GM18520 (cell line): ENCODE measurements at regions not wholly inside any gene's neighbourhood (a gene's known extent, or its start where the extent isn't known, plus 50 kb on each side); places are given as distances from the start of the nearest gene placed in this dataset.
A peak's percentile ranks its signal among the peaks of the same experiment; 100 is the strongest.
"Not testable (repeated sequence)": the region's sequence is repeated elsewhere in the genome, so short reads cannot be mapped to it uniquely, and the experiment has no call there.

Experiments
- ATAC-seq: cut with Tn5 transposase; IDR thresholded peaks from one replicate; pipeline ENCODE4 v1.9.1; 2021; ENCODE audit not compliant: unreplicated experiment

DNA sequence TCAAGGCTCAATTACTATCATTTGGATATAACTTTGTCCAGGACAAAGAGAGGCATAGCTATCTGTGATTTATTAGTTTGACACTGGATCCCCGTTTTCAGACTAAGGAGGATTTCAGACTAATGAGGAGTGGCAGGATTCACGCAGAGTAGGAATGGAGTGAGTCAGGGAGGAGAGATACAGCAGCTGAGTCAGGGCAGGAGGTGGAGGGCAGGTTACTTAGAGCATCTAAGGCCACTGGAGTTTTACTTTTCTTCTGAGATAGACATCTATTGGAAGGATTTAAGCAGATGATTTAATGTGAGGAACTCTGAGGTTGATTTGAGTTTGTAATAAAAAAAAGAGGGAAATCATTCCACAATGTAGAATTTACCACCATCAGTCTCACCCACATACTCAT lies 110.6 kb downstream of the RPIA start:
- not testable (repeated sequence) for ATAC-seq

DNA sequence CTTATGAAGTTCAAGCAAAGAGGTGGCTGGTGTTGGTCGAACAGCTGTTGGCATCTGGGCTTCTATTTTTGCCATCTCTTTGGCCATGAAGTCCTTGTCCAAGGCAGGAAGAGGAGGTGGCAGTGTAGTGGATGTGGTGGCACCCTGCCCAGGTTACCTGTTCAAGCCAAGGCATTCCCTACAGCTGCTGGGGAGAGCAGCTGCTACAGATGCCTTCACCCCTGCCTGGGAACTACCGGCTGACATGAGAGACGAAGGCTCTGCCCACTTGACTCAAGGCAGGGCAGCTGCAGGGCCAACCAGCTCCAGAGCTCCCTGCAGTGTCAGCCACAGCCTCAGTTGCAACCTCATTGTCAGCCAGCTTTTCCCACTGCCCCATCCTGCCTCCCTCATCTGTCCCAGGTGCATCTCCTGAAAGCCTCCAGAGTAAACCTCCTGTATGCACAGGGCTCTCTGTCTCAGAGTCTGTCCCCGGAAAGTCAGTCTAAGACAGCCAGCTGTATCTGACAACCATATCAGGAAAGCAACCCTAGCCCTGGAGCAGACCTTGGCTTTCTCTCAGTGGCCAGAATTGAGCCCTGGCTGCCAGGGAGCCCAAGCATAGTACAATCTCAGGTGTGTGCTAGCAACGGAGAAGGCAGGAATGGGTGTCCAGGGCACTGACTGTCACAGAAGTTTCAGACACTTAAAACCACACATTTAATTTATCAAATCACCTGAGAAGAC lies 115.9 kb downstream of the RPIA start:
- no peak for ATAC-seq

GRCh38 chr2:88808083-88808482 lies 116.6 kb downstream of the RPIA start:
- no peak for ATAC-seq

- no peak for ATAC-seq
Measured at GRCh38 chr2:88808652-88809051, 117.2 kb downstream of the RPIA start.

DNA sequence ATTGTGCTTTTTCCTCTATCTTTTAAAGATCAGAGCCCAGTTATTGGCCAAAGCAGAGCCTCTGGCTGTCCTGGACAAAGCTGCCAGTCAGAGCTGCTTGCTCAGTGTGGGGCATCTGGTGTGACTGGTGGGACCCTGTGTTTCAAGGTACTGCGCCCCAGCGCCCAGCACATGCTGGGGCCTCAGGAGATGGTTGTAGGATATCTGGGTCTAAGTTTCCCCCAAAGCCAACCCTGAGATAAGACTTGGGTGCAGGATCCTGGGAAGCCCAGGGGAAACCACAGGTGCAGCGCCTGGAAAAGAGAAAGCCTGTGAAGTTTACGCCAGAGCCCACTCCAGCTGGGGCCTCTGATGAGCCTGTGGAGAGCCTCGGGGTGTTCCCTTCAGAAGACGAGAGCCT lies 117.7 kb downstream of the RPIA start:
- no peak for ATAC-seq

GRCh38 chr2:88810017-88810416 lies 118.5 kb downstream of the RPIA start:
- ATAC-seq: peak; percentile 52

- ATAC-seq: no peak
Measured at GRCh38 chr2:88810488-88810887, 119.0 kb downstream of the RPIA start.

GRCh38 chr2:88811233-88811632 lies 119.8 kb downstream of the RPIA start:
- no peak for ATAC-seq

DNA sequence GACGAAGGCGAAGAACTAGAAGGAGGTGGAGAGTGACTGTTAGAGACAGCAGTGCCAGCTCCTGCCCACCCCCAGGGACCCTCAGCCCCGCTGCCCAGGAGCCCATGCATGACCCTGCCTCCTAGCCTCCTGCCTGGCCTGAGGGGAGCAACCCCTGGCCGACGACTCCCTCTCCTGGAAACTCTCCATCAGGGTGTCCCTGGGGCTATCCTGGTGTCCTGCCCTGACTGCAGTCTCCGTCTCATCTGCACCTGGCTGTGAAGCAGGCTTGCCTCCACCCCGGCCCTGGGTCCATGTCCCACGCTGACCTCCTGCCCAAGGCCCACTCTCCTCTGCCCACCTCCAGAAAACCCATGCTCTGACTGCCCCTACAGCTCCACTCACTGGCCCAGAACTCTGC lies 120.2 kb downstream of the RPIA start:
- ATAC-seq: no peak

GRCh38 chr2:88813612-88814011 lies 122.1 kb downstream of the RPIA start:
- ATAC-seq: no peak

- ATAC-seq: no peak
Measured at GRCh38 chr2:88815282-88815681, 123.8 kb downstream of the RPIA start.

DNA sequence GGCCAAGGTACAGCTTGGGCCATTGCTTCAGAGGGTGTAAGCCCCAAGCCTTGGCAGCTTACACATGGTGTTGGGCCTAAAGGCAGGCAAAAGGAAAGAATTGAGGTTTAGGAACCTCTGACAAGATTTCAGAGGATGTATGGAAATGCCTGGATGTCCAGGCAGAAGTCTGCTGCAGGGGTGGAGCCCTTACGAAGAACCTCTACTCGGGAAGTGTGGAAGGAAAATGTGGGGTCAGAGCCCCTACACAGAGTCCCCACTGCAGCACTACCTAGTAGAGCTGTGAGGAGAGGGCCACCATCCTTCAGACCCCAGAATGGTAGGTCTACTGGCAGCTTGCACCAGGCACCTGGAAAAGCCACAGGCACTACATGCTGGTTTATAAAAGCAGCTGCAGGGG lies 124.2 kb downstream of the RPIA start:
- no peak for ATAC-seq

- ATAC-seq: no peak
Measured at GRCh38 chr2:88818381-88818780, 126.9 kb downstream of the RPIA start.

- ATAC-seq: no peak
Measured at GRCh38 chr2:88824951-88825350, 133.5 kb downstream of the RPIA start.

GRCh38 chr2:88826399-88826798 lies 134.9 kb downstream of the RPIA start:
- no peak for ATAC-seq

DNA sequence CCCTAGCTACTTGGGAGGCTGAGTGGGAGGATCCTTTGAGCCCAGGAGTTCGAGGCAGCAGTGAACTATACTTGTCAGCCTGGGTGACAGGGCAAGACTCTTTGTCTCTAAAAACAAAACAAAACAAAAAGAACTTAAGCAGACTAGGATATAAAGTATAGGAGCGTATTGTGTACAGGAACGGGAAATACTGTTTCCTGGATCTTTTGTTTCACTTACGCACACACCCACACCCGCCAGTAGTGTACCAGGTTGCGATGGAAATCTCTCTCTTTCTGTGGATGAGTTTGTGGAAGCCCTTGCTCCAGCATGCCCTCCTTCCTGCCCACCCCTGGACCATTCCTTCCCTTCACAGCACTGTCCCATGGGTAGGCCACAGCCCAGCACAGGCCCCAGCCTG lies 136.3 kb downstream of the RPIA start:
- no peak for ATAC-seq

- no peak for ATAC-seq
Measured at GRCh38 chr2:88828397-88829137, 137.1 kb downstream of the RPIA start.

GRCh38 chr2:88829607-88830463 lies 138.4 kb downstream of the RPIA start:
- no peak for ATAC-seq

DNA sequence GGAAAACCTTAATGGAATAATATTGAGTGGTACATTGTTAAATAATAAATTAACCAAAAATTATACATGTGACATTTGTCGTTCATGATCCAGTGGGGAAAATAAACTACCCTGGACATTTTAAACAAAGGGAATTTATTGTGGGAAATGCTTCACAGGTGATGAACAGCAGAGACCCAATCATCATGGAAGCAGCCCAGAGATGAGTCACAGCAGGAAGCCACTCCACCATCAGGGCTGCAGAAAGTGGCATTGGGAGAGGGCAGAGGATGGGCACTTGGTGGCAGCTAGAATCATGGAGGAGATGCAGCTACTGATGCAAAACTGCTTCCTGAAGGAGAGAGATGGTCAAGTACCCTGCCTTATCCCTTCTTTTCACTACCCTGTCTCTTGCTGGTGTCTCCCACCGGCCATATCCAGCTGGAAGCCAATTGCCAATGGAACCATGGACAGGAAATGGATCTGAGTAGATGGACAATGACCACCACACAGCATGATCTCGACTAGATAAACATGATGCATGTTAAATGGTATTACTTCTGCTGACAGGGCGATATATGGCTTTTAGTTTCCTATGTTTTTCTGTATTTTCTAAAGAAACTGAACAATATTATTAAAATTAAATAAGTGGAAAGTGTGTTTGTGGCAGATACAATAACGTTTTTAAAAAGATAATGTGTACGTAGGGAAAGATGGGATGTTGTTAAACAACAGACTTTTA lies 139.8 kb downstream of the RPIA start:
- ATAC-seq: no peak

DNA sequence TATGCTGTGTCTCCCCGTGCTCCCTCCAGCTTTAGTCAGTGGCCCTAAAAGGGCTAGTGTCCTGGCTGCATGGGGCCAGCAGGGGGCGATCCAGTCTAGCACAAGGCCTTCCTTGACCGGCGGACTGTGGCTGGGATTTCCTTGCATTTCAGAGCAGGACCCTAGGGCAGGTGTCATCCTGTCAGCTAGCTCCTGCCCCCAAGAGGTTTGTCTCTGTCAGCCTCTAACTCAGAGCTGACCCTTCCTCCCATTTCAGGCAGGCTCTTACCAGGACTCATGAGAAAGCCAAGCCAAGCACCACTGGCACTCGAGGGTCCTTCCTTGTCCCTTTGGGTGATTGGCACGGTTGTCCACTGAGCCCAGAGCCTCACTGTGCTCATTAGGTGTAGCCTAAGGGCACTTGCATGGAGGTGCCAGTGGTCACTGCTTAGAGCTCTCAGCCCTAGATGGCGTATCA lies 140.3 kb downstream of the RPIA start:
- peak; percentile 58 for ATAC-seq
